Liver (tissue), 3 donors: ENCODE measurements at regions not wholly inside any gene's neighbourhood (a gene's known extent, or its start where the extent isn't known, plus 50 kb on each side); places are given as distances from the start of the nearest gene placed in this dataset.

Source experiments
- ATF3 ChIP-seq: IDR thresholded peaks from 2 replicates; pipeline ENCODE4 v1.6.1; 2016; ENCODE audit warnings: antibody characterized with exemption
- CTCF ChIP-seq: fragments of 150-350 bp; IDR thresholded peaks from 2 replicates; pipeline ENCODE4 v1.5.1; 2017; ENCODE audit warnings: improper control_type of control experiment, low read depth, low read length; ENCODE audit not compliant: missing input control
- EGR1 ChIP-seq, 2 donors: IDR thresholded peaks; 2 replicates each; pipeline ENCODE4 v1.6.1; 2016 to 2018; ENCODE audit warnings: antibody characterized with exemption in 2 of 2, low read depth in 2 of 2
- GABPA ChIP-seq, 2 donors: IDR thresholded peaks in 1 of 2; conservative IDR thresholded peaks in 1 of 2; 2 replicates each; pipeline ENCODE4 v1.6.1; 2016; ENCODE audit warnings: antibody characterized with exemption in 2 of 2, mild to moderate bottlenecking in 1 of 2, moderate library complexity in 1 of 2
- donor health status: healthy.
- donor health status: healthy.

- TF ChIP-seq CTCF (no peak), EGR1 (IDR thresholded peaks at IDR 0.05; ENCODE audit: low read depth in 2 of 2) (no peak), ATF3 (no peak), GABPA (IDR thresholded peaks at IDR 0.05 in 1 of 2, conservative IDR thresholded peaks at IDR 0.05 in 1 of 2) (no peak)
These were observed 779.6 kb upstream of the HTR2C start for GRCh38 chrX:113804291-113804690.
